HG03095 (cell line): ENCODE measurements at regions not wholly inside any gene's neighbourhood (a gene's known extent, or its start where the extent isn't known, plus 50 kb on each side); places are given as distances from the start of the nearest gene placed in this dataset.
"Not testable (repeated sequence)": the region's sequence is repeated elsewhere in the genome, so short reads cannot be mapped to it uniquely, and the experiment has no call there.

ENCODE experiments used
- ATAC-seq: cut with Tn5 transposase; IDR thresholded peaks from one replicate; pipeline ENCODE4 v1.9.1; 2021; ENCODE audit warnings: moderate library complexity; ENCODE audit not compliant: unreplicated experiment

DNA sequence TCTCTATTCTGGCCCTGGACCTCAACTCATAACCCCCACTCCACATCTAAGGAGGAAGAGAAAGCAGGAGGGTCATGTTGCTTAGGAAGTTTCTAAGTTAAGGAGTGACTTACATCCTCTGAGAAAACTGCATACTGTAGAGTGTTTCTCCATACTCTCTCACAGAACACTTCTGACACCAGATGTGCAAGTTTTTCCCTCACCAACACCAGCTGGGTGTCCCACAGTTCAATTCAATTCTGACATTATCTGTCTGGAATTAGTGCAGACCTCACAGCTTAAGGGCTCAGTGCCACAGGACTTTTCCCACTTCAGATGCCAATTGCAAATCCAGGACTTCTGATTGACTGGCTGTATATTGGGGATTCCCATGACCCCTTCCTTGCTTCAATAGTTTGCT, 89.0 kb upstream of the SFRP2 start:
- ATAC-seq, result no peak

DNA sequence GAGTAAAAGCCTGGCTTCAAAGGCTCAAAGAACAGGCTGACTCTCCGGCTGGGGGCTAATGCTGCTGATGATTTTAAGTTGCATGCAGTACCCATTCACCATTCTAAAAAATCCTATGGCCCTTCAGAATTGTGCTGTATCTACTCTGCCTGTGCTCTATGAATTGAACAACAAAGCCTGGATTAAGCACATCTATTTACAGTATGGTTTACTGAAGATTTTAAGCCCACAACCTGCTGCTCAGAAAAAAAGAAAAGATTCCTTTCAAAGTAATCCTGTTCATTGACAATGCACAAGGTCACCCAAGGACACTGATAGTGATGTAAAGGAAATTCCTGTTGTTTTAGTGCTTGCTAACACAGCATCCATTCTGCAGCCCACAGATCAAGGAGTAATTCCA, 84.9 kb upstream of the SFRP2 start:
- ATAC-seq, result no peak

DNA sequence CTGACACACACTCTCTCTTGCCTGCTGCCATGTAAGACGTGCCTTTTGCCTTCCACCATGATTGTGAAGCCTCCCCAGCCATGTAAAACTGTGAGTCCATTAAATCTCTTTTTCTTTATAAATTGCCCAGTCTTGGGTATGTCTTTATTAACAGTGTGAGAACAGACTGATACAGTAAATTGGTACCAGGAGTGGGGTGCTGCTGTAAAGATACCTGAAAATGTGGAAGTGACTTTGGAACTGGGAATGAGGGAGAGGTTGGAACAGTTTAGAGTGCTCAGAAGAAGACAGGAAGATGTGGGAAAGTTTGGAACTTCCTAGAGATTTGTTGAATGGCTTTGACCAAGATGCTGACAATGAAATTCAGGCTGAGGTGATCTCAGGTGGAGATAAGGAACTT, 77.9 kb upstream of the SFRP2 start:
- not testable (repeated sequence) for ATAC-seq

DNA sequence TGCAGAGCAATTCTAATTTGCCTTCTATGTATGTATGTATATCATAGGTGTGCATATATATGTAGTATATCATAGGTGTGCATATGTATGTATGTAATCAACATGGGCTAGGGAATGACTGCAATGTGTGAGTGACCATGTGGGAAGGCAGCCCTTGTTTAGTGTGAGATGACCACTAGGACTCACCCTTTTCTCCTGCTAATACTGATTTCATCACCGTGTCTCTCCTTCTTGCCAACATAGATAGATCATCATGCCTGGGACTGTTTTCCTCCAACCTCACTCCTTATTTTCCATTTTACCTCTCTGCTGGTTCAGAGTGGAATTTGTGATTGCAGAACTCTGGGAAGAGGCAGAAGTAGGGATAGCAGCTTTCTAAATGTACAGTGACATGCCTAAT, 63.6 kb upstream of the SFRP2 start:
- no peak for ATAC-seq

DNA sequence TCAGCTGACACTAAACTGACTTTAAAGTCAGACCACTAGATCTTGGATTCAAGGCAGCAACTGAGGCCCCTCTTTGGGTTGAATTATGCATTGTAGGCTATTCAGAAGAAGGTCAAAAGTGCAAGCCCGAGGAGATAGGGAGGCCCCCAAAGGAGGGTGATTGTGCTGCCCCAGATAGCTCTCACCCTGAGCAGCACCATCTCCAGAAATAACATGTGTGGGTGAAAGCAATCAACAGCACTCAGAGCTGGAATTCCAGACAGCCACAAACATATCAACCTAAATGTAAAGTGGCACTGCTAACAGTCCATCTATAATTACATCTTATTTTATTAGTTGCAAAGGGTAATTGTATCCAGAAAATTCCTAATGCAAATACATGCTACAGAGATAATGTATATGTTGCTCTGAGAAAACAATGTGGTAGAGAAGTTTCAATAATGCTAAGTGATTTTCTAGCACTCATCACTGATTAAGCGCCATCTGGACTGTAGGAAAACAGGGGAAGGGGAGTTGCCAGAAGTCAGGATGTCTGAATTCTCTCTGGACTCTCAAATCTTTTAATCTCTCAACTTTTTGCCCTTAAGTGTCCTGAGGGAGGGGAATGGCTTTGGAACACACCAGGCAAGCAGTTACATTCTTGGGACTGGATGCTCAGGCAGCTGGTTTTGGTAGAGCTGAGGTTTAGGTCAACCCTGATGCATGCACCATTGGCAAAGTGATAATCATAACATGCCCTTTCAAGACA, 61.8 kb upstream of the SFRP2 start:
- no peak for ATAC-seq

DNA sequence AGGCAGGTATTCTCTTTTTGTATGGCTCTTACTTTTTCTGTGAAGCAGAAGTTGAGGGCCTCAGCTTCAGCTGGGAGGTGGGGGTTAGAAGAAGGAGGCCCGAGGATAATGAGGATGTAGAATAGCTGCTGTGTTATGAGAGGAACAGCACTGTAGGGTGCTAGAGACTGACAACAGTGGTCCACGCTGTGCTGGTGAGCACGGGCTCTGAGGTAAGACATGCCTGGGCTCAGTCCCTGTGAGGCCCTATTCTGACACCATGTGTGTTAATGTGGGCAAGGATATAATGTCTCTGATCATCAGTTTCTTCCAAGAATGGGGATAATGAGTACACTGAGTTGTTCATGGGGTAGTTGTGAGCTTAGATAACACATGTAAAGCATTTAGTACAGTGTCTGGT, 55.3 kb upstream of the SFRP2 start:
- no peak for ATAC-seq
